ENCODE measurements at regions not wholly inside any gene's neighbourhood (a gene's known extent, or its start where the extent isn't known, plus 50 kb on each side); places are given as distances from the start of the nearest gene placed in this dataset.

- Histone ChIP-seq H3K9ac (ENCODE audit: low read length) (no peak overlapping the region), H3K79me2 (ENCODE audit: insufficient read depth, low read length) (no peaks in the 10 kb centered on the region), H3K9me3 (ENCODE audit: low read length) (no peaks in the 10 kb centered on the region), H3K4me2 (ENCODE audit: low read length) (no peak overlapping the region), H4K20me1 (ENCODE audit: insufficient read depth, low read length) (no peaks in the 10 kb centered on the region), H3F3A (ENCODE audit: insufficient read depth, low read length) (no peaks in the 10 kb centered on the region), H3K4me1 (ENCODE audit: insufficient read depth, low read length, severe bottlenecking) (no peaks in the 10 kb centered on the region), H3K27ac (ENCODE audit: low read depth, low read length, poor library complexity, severe bottlenecking) (no peak overlapping the region), H3K36me3 (ENCODE audit: insufficient read depth, low read length) (no peaks in the 10 kb centered on the region), H3K27me3 (ENCODE audit: insufficient read depth, low read length) (no peaks in the 10 kb centered on the region), H3K4me3 (ENCODE audit: low read depth, low read length, poor library complexity, severe bottlenecking) (no peak overlapping the region), H3K9me2 (ENCODE audit: low read depth, low read length) (no peaks in the 10 kb centered on the region), H2AFZ (ENCODE audit: low read length) (no peak overlapping the region)
- TF ChIP-seq EZH2 (IDR thresholded peaks at IDR 0.05; ENCODE audit: borderline replicate concordance, low read length) (no peak), CTCF (IDR thresholded peaks at IDR 0.05; ENCODE audit: low read length) (no peak)
Observed at GRCh38 chr22:27610863-27611786, 190.4 kb downstream of the MN1 start.

GRCh38 chr22:27612115-27612514 lies 189.4 kb downstream of the MN1 start:
- H3K27me3 ChIP-seq (ENCODE audit: insufficient read depth, low read length), result no peaks in the 10 kb centered on the region
- H3K79me2 ChIP-seq (ENCODE audit: insufficient read depth, low read length), result no peaks in the 10 kb centered on the region
- TF ChIP-seq EZH2 (IDR thresholded peaks at IDR 0.05; ENCODE audit: borderline replicate concordance, low read length) (no peak), CTCF (IDR thresholded peaks at IDR 0.05; ENCODE audit: low read length) (no peak)
- no peak overlapping the region for H3K4me2 ChIP-seq (ENCODE audit: low read length)
- H4K20me1 ChIP-seq (ENCODE audit: insufficient read depth, low read length), result no peaks in the 10 kb centered on the region
- H3K4me3 ChIP-seq (ENCODE audit: low read depth, low read length, poor library complexity, severe bottlenecking), result no peak overlapping the region
- no peaks in the 10 kb centered on the region for H3K9me3 ChIP-seq (ENCODE audit: low read length)
- H3F3A ChIP-seq (ENCODE audit: insufficient read depth, low read length), result no peaks in the 10 kb centered on the region
- H3K9ac ChIP-seq (ENCODE audit: low read length), result no peak overlapping the region
- no peaks in the 10 kb centered on the region for H3K9me2 ChIP-seq (ENCODE audit: low read depth, low read length)
- no peaks in the 10 kb centered on the region for H3K4me1 ChIP-seq (ENCODE audit: insufficient read depth, low read length, severe bottlenecking)
- H2AFZ ChIP-seq (ENCODE audit: low read length), result no peak overlapping the region
- no peak overlapping the region for H3K27ac ChIP-seq (ENCODE audit: low read depth, low read length, poor library complexity, severe bottlenecking)
- no peaks in the 10 kb centered on the region for H3K36me3 ChIP-seq (ENCODE audit: insufficient read depth, low read length)

DNA sequence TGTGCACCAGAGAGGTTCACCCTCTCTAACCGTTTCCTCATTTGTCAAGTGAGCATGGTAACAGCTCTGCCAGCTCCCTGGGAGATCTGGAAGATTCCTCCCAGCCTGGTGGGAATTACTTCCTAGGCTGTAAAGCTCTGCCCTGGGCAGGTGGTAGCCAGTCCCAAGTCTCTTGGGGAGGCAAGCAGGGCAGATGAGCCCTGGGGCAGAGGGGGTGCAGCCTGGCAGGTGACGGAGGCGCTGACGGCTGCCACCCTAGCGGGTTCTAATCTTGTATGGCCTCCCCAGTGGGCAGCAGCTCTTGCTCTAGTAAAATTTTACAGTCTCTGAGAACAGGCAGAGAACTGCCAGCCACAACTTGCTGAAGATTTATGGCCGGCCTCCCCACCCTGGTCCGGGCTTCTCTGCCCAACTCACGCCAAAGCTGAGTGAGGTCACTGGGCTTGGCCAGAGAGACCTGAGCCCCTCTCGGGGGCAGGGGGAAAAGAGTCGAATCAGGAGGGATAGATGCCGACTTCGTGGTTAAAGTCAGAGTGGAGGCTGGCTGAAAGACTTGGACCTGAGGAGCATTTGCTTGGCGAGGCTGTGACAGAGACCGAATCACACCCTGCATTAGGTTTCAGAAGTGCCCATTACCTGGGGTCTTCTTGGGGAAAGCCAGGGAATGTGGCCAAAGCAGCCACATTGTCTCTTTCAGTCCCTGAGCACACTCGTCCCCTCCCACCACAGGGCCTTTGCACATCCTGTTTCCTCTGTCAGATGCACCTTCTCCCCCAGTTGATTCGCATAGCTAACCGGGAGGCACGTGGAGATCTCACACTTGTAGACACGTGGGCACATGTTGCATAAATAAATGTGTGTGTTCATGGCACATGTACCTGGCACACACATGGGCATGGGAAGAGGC lies 188.2 kb downstream of the MN1 start:
- H2AFZ ChIP-seq (ENCODE audit: low read length), result no peak overlapping the region
- TF ChIP-seq CTCF (IDR thresholded peaks at IDR 0.05; ENCODE audit: low read length) (no peak), EZH2 (IDR thresholded peaks at IDR 0.05; ENCODE audit: borderline replicate concordance, low read length) (no peak)
- no peak overlapping the region for H3K4me3 ChIP-seq (ENCODE audit: low read depth, low read length, poor library complexity, severe bottlenecking)
- no peaks in the 10 kb centered on the region for H3K9me3 ChIP-seq (ENCODE audit: low read length)
- H3K27me3 ChIP-seq (ENCODE audit: insufficient read depth, low read length), result no peaks in the 10 kb centered on the region
- no peaks in the 10 kb centered on the region for H3K4me1 ChIP-seq (ENCODE audit: insufficient read depth, low read length, severe bottlenecking)
- no peak overlapping the region for H3K4me2 ChIP-seq (ENCODE audit: low read length)
- no peak overlapping the region for H3K9ac ChIP-seq (ENCODE audit: low read length)
- no peaks in the 10 kb centered on the region for H3K36me3 ChIP-seq (ENCODE audit: insufficient read depth, low read length)
- H3K27ac ChIP-seq (ENCODE audit: low read depth, low read length, poor library complexity, severe bottlenecking), result no peak overlapping the region
- no peaks in the 10 kb centered on the region for H4K20me1 ChIP-seq (ENCODE audit: insufficient read depth, low read length)
- no peaks in the 10 kb centered on the region for H3F3A ChIP-seq (ENCODE audit: insufficient read depth, low read length)
- no peaks in the 10 kb centered on the region for H3K79me2 ChIP-seq (ENCODE audit: insufficient read depth, low read length)
- no peaks in the 10 kb centered on the region for H3K9me2 ChIP-seq (ENCODE audit: low read depth, low read length)

Measured in OCI-LY1 (cell line).